DND-41 (cell line): ENCODE measurements at regions not wholly inside any gene's neighbourhood (a gene's known extent, or its start where the extent isn't known, plus 50 kb on each side); places are given as distances from the start of the nearest gene placed in this dataset.

Experiments used
- CTCF ChIP-seq: IDR thresholded peaks from 2 replicates; pipeline ENCODE4 v1.5.1; 2012; ENCODE audit warnings: borderline replicate concordance, low read length, moderate library complexity, mild to moderate bottlenecking; ENCODE audit not compliant: poor library complexity, severe bottlenecking; ENCODE audit errors: extremely low read depth
- EZH2 ChIP-seq: IDR thresholded peaks from 3 replicates; pipeline ENCODE4 v1.6.1; 2012; ENCODE audit warnings: borderline replicate concordance, low read depth, mild to moderate bottlenecking, moderate library complexity, low read length, inconsistent platforms; ENCODE audit not compliant: severe bottlenecking

GRCh38 chr22:27540656-27541396 is 260.7 kb downstream of the MN1 start:
- TF ChIP-seq EZH2 (no peak), CTCF (no peak)
